ENCODE measurements at regions not wholly inside any gene's neighbourhood (a gene's known extent, or its start where the extent isn't known, plus 50 kb on each side); places are given as distances from the start of the nearest gene placed in this dataset.

DNA sequence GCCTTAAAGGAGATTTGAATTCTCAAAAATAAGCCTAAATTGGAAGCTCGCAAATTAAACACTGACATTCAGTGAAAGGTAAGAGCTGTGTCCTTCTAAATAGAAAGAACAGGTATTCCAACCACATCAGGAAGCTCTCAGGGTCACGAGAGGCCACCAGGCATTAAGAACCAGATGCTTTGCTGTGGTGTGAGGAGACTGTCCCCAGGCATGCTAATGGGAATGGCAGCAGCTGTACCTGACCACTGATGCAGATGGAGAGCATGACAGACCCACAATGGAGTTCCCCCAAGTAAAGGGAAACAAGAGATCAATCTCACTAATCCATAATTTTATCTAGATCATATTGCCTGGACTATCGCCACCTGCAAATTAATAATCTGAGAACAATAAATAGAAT is 658.9 kb upstream of the NOX3 start:
- TF ChIP-seq EZH2phosphoT487 (IDR thresholded peaks at IDR 0.05; ENCODE audit: borderline replicate concordance) (no peak), EGR1 (IDR thresholded peaks at IDR 0.05; ENCODE audit: low read depth) (no peak), CTCF (IDR thresholded peaks at IDR 0.05 in 2 of 3, conservative IDR thresholded peaks at IDR 0.05 in 1 of 3; ENCODE audit: borderline replicate concordance in 1 of 3, insufficient read depth in 1 of 3, low read depth in 2 of 3, low read length in 2 of 3) (no peak), EZH2 (IDR thresholded peaks at IDR 0.05) (no peak), POLR2AphosphoS5 (IDR thresholded peaks at IDR 0.05; ENCODE audit: low read depth, low read length) (no peak), POLR2A (IDR thresholded peaks at IDR 0.05; ENCODE audit: borderline replicate concordance, extremely low read depth, insufficient read depth, insufficient read length) (no peak), CBX3 (IDR thresholded peaks at IDR 0.05; ENCODE audit: low read depth) (no peak), FOSL1 (IDR thresholded peaks at IDR 0.05; ENCODE audit: low read depth) (no peak), RAD21 (IDR thresholded peaks at IDR 0.05; ENCODE audit: low read depth) (no peak), ATF3 (IDR thresholded peaks at IDR 0.05) (no peak)
- TF ChIP-seq, protein P1, sequence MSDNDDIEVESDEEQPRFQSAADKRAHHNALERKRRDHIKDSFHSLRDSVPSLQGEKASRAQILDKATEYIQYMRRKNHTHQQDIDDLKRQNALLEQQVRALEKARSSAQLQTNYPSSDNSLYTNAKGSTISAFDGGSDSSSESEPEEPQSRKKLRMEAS (IDR thresholded peaks at IDR 0.05) = no peak
